Small intestine (tissue), 7 donors: ENCODE measurements at regions not wholly inside any gene's neighbourhood (a gene's known extent, or its start where the extent isn't known, plus 50 kb on each side); places are given as distances from the start of the nearest gene placed in this dataset.
A peak's percentile ranks its signal among the peaks of the same experiment; 100 is the strongest.

ENCODE experiments used
- DNase-seq, 2 donors: peaks; one replicate each; pipeline versions ENCODE4 v3.0.0 to v3.0.0-alpha.2; 2013
- FAIRE-seq: peaks from 2 replicates; lab custom pipeline; 2012; peaks lifted over from hg19 to GRCh38; lab: Jason Lieb, UNC
- H3K27ac ChIP-seq, 3 donors: one replicate each; pipeline ENCODE4 v1.5.1; 2013; ENCODE audit warnings: low read length in 2 of 3, mild to moderate bottlenecking in 2 of 3, control low read depth in 1 of 3, inconsistent platforms in 1 of 3, low read depth in 1 of 3, moderate library complexity in 1 of 3
- H3K27me3 ChIP-seq, 3 donors: one replicate each; pipeline ENCODE4 v1.6.1; 2013; ENCODE audit warnings: low read length in 3 of 3, inconsistent platforms in 1 of 3; ENCODE audit not compliant: control insufficient read depth in 3 of 3, insufficient read depth in 3 of 3
- H3K36me3 ChIP-seq, 3 donors: one replicate each; pipeline ENCODE4 v1.6.1; 2013; ENCODE audit warnings: low read length in 3 of 3, inconsistent platforms in 1 of 3, low read depth in 1 of 3, mild to moderate bottlenecking in 1 of 3, moderate library complexity in 1 of 3; ENCODE audit not compliant: control insufficient read depth in 3 of 3, insufficient read depth in 2 of 3
- H3K4me1 ChIP-seq, 3 donors: one replicate each; pipeline ENCODE4 v1.6.1; 2013; ENCODE audit warnings: low read length in 2 of 3, inconsistent platforms in 1 of 3, low read depth in 1 of 3, mild to moderate bottlenecking in 1 of 3, moderate library complexity in 1 of 3; ENCODE audit not compliant: control insufficient read depth in 3 of 3, insufficient read depth in 2 of 3
- H3K4me3 ChIP-seq, 3 donors: one replicate each; pipeline ENCODE4 v1.5.1; 2013; ENCODE audit warnings: low read length in 3 of 3, control low read depth in 1 of 3, inconsistent platforms in 1 of 3, low read depth in 1 of 3, mild to moderate bottlenecking in 1 of 3, moderate library complexity in 1 of 3
- H3K9me3 ChIP-seq, 2 donors: one replicate each; pipeline ENCODE4 v1.6.1; 2013; ENCODE audit warnings: low read depth in 1 of 2, low read length in 1 of 2; ENCODE audit not compliant: control insufficient read depth in 2 of 2, insufficient read depth in 1 of 2
- WGBS, 3 donors: extraction: QIAGEN DNeasy Blood & Tissue Kit; methylation state at CpG; one replicate each; pipeline ENCODE4 v1.1.7; 2013; 5-methylcytosine and 5-hydroxymethylcytosine counted together
- donor health status: healthy with polysubstance abuse.
- donor health status: control.
- donor health status: control.
- donor health status: Bipolar disorder and iron deficiency.
- donor health status: healthy.

DNA sequence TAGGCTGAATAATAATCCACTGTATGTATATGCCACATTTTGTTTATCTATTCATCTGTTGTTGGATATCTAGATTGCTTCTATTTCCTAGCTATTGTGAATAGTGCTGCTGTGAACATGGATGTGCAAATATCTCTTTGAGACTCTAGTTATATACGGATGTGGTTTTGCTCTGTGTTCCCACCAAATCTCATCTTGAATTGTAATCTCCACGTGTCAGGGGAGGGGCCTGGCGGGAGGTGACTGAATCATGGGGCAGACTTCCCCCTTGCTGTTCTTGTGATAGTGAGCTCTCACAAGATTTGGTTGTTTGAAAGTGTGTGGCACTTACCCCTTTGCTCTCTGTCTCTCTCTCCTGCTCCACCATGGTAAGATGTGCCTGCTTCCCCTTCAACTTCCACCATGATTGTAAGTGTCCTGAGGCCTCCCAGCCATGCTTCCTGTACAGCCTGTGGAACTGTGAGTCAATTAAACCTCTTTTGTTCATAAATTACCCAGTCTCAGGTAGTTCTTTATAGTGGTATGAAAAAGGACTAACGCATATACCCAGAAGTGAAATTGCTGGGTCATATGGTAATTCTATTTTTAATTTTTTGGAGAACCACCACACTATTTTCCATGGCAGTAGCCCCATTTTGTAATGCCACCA is 86.1 kb upstream of the UPP2 start:
- no peaks in the 10 kb centered on the region for H3K4me1 ChIP-seq
- no peak overlapping the region for H3K27ac ChIP-seq
- WGBS, 3 donors = 73 to 80% (median 75%) methylated on average over 4 of the region's 4 CpGs
- H3K9me3 ChIP-seq = no peaks in the 10 kb centered on the region
- no peaks in the 10 kb centered on the region for H3K36me3 ChIP-seq
- H3K4me3 ChIP-seq = no peak overlapping the region
- no peak for DNase-seq
- H3K27me3 ChIP-seq = no peaks in the 10 kb centered on the region
- no peak for FAIRE-seq

DNA sequence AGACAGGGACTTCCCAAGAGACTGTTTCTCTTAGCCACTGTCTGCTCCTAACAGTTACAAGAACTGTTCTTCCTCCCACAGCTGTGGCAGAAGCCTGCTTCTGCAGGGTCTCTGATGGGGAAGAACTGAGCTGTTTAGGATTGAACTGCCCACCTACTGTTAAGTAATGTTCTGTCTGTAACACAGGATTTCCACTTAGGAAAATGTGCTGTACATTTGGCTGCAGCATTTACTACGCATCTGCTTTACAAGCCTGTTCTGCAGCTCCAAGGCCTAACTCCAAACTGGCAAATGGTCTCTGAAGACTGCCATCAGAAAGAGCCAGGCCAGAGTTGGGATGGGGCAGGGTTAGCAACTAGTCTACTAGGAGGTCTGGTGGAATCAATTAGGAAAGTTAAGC is 87.8 kb upstream of the UPP2 start:
- DNase-seq (peak in 1 of 2 donors; percentile 15), FAIRE-seq (no peak)
- H3K27ac ChIP-seq = no peak overlapping the region
- H3K4me3 ChIP-seq = no peak overlapping the region
- 82 to 90% (median 89%) methylated on average over 1 of the region's 1 CpG for WGBS, 3 donors
- H3K36me3 ChIP-seq = no peaks in the 10 kb centered on the region
- no peaks in the 10 kb centered on the region for H3K27me3 ChIP-seq
- peaks cover 0 to 5% (median 0%) of the 10 kb centered on the region in 3 donors for H3K4me1 ChIP-seq
- H3K9me3 ChIP-seq = no peaks in the 10 kb centered on the region

DNA sequence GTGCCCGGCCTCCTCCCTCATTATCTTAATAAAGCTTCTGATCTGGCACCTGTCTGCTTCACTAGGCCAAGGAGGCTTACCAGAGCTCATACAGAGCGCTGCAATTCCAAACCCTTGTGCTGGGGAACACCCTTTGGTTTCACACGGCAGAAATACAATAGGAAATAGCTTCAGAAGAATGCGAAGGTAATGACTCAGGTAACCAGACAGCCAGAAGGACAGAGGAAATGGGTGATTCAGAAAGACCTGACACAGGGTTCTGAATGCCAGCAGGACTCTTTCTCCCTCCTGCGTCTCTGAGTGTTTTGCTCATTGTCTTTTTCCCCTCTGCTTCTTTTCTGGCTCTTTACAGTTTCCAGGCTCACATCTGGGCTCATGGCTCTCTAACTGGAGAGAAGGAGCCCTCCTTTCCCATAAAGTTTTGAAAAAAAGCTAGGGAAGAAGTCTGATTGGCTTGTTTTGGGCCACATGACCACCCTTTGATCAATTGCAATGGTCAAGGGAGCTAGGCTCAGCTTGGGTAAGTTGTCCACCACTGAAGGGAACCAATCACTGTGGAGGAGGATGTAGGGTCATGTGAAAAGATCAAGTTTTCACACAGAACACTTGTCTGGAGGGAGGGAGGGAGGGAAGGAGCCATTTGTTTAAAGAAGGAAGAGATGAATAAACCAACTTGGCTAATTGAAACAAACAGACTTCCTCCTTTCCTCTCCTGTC is 90.5 kb upstream of the UPP2 start:
- FAIRE-seq = no peak
- peaks cover 0 to 13% (median 2%) of the 10 kb centered on the region in 3 donors for H3K4me1 ChIP-seq

DNA sequence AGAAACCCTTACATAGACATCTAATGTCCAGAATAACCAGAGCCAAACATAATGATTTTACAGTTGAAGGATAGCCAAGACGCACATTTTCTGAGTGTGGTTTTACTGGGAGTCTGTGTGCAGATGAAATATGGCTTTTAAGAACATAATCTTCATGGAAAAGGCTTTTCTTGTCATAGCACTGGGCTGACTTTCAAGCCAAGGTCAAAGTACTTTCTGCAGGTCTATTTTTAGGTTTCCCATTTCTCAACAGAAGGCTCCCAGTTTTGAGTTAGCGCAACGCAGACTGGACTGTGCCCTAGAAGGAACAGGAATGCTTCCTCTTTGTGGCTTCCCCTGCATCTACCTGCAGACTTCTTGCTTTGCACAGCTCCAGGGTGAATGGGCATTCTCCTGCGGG is 92.3 kb upstream of the UPP2 start:
- H3K4me1 ChIP-seq = peaks cover 0 to 13% (median 2%) of the 10 kb centered on the region in 3 donors
- WGBS, 3 donors = 21 to 36% (median 24%) methylated on average over 4 of the region's 4 CpGs
- FAIRE-seq (no peak), DNase-seq (peak; percentile 59 to 76)
- no peaks in the 10 kb centered on the region for H3K27me3 ChIP-seq
- H3K4me3 ChIP-seq = no peak overlapping the region
- no peaks in the 10 kb centered on the region for H3K36me3 ChIP-seq
- H3K27ac ChIP-seq = peak overlapping the region in 1 of 3 donors; percentile 64
- no peaks in the 10 kb centered on the region for H3K9me3 ChIP-seq

More for the DNA sequence above, 90.5 kb upstream of the UPP2 start:
- Histone ChIP-seq H3K4me3 (no peak overlapping the region), H3K27me3 (no peaks in the 10 kb centered on the region), H3K36me3 (no peaks in the 10 kb centered on the region), H3K27ac (no peak overlapping the region), H3K9me3 (no peaks in the 10 kb centered on the region)
- no peak for DNase-seq
- WGBS, 3 donors = 53 to 78% (median 63%) methylated on average over 5 of the region's 5 CpGs

DNA sequence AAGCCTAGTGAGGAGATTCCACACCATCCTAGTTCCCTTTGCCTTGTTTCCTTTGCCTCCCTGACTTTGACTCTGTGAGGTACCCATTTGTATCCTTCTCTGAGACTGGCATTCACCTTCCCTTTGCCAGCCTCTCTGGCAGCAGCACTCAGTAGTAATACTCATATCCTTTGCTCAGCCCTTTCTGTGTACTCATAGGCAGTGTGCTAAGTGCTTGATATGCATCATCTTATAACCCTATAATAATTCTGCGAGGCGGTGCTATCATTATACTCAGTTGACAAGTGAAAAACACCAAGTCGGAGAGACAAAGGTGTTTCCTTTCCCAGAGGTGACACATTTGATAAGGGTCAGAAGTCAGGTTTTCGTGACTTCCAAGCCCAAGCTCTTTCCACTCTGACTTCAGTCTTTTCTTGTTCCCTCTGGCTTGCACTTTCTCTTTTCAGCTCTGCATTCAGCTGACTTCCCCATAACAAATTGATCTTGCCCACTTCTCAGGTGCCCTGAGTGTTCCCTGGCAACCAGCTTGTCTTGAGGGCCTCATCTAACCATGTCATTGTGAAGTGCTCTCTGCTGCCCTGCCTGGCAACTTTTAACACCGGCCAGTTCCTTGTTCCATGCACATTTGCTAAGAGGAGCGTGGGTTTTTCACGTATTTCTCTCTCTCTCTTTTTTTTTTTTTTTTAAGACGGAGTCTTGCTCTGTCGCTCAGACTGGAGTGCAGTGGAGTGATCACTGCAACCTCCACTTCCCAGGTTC is 94.5 kb upstream of the UPP2 start:
- Histone ChIP-seq H3K36me3 (no peaks in the 10 kb centered on the region), H3K4me3 (no peak overlapping the region), H3K9me3 (no peaks in the 10 kb centered on the region), H3K27me3 (no peaks in the 10 kb centered on the region), H3K27ac (peak overlapping the region in 1 of 3 donors; percentile 4), H3K4me1 (peaks cover 0 to 13% (median 2%) of the 10 kb centered on the region in 3 donors)
- WGBS, 3 donors = 35 to 60% (median 41%) methylated on average over 9 of the region's 9 CpGs
- FAIRE-seq = no peak
- peak; percentile 38 to 57 for DNase-seq

- H3K4me3 ChIP-seq = no peak overlapping the region
- no peaks in the 10 kb centered on the region for H3K36me3 ChIP-seq
- WGBS, 3 donors = 65 to 71% (median 69%) methylated on average over 8 of the region's 8 CpGs
- H3K4me1 ChIP-seq = peaks cover 0 to 7% (median 2%) of the 10 kb centered on the region in 3 donors
- no peak for DNase-seq
- no peak for FAIRE-seq
- H3K9me3 ChIP-seq = no peaks in the 10 kb centered on the region
- H3K27ac ChIP-seq = no peak overlapping the region
- H3K27me3 ChIP-seq = no peaks in the 10 kb centered on the region
These were observed 97.4 kb upstream of the UPP2 start for GRCh38 chr2:158004126-158004764.

DNA sequence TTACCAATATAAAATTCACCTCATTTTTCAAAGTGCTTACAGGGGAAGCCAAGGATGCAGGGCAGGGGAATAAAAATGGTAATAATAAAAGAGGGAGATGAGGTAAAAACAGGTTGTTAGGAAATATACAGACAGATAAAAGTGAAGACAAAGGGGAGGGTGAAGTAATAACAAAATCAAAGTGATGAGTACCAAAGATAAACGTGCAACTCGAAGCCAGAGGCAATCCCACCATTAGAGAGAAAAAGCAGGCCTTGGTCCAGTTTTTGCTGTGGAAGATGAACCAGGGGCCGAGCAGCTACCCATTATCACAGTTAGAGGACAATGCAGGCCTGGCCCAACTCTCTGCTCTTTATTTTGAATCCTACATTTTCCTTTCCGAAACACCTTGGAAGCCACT is 99.6 kb upstream of the UPP2 start:
- Histone ChIP-seq H3K9me3 (no peaks in the 10 kb centered on the region), H3K27me3 (no peaks in the 10 kb centered on the region), H3K4me1 (peaks cover 0 to 5% (median 2%) of the 10 kb centered on the region in 3 donors), H3K4me3 (no peak overlapping the region), H3K27ac (no peak overlapping the region), H3K36me3 (no peaks in the 10 kb centered on the region)
- 83 to 95% (median 89%) methylated on average over 4 of the region's 4 CpGs for WGBS, 3 donors
- DNase-seq = no peak
- FAIRE-seq = no peak

DNA sequence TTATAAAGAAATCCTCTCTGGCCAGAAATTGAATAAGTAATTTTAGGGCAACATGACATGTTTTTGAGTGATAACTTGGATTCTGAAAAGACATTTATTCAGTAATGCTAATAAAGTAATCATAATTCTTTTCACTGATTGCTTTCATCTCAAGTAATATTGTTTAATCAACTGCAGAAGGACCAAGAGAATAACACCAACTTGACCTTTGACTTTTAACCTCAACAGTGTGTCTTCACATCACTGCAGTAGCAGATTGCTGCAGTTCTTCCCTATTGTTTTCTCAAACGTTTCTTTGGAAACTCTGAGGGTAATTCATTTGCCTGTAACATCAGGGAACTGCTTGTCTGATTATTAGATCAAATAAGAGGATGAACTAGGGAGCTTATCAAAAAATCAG is 104.9 kb upstream of the UPP2 start:
- no peak overlapping the region for H3K4me3 ChIP-seq
- DNase-seq = no peak
- FAIRE-seq = no peak
- H3K27me3 ChIP-seq = no peaks in the 10 kb centered on the region
- no peaks in the 10 kb centered on the region for H3K36me3 ChIP-seq
- H3K27ac ChIP-seq = no peak overlapping the region
- no peaks in the 10 kb centered on the region for H3K4me1 ChIP-seq
- H3K9me3 ChIP-seq = no peaks in the 10 kb centered on the region
- 9 to 25% (median 15%) methylated on average over 1 of the region's 1 CpG for WGBS, 3 donors
